ENCODE measurements at regions not wholly inside any gene's neighbourhood (a gene's known extent, or its start where the extent isn't known, plus 50 kb on each side); places are given as distances from the start of the nearest gene placed in this dataset.

DNA sequence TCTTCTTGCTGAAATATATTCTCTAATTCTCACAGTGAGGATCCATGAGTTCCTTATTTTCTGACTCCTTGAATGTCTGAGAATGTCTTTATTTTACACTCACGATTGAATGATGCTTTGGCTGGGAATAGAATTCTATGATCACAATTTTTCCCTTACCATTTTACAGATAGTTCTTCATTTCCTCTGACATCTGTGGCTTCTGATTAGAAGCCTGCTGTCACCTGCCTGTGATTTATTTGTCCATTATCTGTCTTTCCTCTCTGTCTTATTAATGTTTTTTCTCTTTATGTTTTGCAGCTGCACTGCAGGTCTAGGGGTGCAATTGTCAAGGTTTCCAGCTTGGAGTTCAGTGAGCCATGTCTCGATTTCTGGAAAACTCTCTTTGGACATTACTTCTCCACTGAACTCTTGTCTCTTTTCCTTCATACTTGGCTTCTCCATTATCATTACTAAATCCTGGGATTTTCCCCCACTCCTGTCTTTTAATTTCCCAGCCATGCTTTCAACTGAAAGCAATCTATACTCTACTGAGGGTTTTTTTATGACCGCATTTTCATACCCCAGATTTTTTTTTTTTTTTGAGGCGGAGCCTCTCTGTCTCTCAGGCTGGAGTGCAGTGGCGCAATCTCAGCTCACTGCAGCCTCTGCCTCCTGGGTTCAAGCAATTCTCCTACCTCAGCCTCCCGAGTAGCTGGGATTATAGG, 85.8 kb upstream of the PRNP start:
- no peak for DNase-seq (ENCODE audit: low read depth)

DNA sequence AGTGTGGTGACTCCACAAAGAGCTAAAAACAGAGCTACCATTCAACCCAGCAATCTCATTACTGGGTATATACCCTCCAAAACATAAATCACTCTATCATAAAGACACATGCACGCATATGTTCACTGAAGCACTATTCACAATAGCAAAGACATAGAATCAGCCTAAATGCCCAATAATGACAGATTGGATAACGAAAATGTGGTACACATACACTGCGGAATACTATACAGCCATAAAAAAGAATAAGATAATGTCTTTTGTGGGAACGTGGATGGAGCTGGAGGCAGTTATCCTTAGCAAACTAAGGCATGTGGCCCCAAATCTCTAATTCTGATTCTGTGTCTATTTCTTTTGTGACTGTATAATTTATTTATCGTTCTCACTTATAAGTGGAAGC, 89.0 kb upstream of the PRNP start:
- no peak for DNase-seq (ENCODE audit: low read depth)

DNA sequence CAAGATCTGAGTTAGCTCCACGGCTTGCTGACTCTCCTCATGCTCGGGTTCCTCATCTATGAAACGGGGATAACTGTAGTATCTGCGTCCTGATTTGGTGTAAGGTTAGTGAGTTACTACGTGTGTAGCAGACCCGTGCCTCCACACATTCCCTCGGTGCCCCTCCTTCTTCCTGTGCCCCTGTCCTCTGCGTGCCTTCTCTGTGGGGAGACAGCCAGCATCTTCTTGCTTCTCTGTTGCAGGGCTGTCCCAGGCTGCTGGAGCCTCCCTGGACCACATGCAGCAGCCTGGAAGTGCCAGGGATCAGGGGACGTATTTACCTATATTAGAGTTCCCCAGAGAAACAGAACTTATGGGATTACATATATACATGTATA, 93.1 kb upstream of the PRNP start:
- DNase-seq (ENCODE audit: low read depth), result no peak

DNA sequence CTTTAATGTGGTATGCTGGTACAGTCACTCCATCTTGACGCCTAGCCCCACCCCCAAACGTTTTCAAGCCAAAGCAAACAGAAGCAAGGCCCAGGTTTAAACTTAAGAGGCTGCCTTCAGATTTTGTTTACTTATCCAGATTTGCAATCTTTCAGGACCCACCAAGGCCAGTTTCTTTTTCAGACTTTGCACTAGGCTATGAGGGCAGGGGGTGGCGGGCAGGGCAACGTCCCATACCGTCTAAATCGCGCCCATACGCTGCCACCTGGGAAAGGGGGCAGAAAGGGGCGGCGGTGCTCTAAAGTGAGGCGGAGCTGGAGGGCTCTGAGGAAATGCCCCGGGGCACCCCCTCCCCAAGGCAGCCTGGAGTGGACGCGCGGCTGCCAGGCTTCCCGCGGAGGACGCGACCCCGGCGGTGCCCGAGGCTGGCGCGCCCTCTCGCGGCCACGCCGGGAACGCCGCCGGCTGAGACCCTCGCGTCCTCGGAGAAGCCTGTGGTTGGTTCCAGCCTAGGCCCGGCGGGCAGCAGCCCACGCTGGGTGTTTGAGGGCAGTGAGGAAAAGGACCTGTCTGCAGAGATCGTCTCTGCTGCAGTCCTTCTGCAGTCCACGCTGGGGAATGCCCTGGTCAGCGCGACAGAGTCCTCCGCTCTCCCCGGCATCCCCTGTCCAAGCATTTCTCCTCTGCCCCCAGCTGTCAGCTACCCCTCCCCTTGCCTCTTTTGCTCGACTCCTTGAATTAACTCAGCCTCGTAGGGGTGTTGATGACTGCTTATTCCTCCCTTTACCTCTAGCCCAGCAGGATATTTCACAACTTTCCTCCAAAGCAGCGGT, 93.7 kb upstream of the PRNP start:
- DNase-seq (ENCODE audit: low read depth), result no peak

DNA sequence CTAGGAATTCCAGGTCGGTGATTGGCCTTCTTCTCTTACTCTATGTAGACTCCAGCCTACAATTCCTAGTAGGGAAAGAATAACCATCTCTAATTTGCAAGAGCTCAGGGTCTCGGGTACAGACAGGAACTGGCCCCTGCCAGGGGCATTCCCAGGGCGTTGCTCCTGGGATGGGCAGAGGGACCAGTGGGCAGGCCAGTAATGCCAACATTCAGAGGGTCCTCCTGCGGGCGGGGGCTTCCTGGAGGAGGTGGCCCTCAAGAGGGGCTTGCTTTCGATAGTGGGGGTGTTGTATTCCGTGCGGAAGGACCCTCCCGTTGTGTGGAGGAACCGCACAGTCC, 94.3 kb upstream of the PRNP start:
- no peak for DNase-seq (ENCODE audit: low read depth)

DNA sequence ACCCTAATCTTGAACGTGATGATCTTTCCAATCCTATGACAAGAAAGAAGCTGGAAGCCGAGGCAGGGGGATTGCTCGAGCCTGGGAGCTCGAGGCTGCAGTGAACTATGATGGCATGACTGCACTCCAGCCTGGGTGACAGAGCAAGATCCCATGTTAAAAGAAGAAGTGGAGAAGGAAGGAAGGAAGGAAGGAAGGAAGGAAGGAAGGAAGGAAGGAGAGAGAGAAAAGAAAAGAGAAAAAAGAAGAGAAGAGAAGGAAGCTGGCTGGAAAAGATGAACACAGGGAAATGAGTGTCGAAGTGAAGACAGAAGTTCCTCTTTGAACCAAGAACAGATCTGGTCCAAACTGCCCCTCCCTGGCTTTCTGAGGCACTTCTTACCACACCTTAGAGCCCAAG, 100.5 kb upstream of the PRNP start:
- no peak for DNase-seq (ENCODE audit: low read depth)

DNA sequence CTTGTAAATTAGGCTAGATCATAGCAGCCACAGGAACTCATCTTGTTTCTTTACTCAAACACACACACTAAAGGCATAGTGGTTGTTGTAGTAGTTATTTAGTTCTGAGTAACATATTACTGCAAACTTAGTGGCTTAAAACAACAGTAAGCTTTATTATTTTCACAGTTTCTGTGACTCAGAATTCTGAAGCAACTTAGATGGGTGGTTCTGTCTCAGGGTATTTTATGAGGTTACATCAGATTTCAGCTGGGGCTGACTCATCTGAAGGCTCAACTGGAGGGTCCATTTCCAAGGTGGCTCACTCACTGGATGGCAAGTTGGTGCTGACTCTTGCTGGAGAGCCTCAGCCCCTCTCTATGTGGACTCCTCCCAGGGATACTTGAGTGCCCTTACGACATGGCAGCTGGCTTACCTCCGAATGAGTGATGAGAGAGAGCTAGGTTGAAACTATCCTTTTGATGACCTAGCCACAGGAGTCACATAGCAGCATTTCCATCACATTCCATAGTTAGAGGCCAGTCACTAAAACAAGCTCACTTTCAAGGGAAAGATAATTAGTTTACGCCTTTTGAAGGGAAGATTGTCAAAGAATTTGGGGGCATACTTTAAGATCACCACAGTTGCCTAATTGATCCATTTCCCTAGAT, 101.0 kb upstream of the PRNP start:
- peak; percentile 79 for DNase-seq (ENCODE audit: low read depth)

DNA sequence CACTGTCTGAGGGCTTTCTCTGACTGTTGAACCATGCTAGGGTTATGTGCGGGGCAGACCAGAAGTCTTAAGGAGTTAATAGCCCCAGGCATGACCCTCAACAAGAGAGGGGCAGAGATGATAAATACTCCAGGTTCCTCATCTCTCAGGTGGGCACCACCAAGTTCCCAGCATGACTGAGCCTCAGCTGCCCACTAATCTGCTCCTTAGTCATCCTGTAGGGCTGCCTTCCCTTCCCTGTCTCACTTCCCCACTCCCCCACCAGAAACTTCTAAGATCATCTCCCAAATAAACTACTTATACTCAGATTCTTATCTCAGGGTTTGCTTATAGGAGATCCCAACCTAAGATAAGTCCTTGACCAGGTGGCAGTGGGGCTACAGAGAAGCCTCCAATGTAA, 101.7 kb upstream of the PRNP start:
- no peak for DNase-seq (ENCODE audit: low read depth)

DNA sequence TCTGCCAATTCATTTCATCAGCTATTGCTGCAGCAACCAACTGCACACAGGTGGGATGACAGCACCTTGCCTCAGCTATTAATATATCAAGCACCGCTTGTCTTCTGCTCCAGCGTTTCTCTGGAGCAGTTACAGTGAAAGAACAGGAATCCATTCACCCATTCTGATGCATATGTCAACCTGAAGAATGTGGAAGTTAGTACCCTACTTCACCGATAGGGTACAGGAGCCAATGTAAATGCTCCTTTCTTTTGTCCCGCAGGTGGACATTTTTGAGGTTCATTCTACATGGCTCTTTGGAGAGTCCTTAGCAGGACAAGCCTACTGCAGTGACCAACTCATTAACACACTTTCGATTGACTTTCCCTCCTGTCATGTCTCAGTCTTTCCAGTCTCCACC, 104.4 kb upstream of the PRNP start:
- no peak for DNase-seq (ENCODE audit: low read depth)

DNA sequence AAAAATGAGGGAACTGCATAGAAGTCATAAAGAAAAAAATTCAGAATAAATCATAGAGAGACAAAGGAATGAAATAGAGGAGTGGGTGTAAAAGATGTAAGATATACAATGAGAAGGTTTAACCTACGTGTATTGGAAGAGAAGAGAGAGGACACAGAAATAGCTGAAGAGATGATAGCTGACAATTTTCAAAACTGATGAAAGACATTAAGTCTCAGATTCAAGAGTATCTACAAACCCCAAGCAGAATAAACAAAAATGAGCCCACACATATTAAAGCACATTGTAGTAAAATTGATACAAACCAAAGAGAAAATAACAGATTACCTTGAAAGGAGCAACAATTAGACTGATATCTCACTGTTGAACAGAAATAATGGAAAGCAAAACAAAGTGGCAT, 107.9 kb upstream of the PRNP start:
- no peak for DNase-seq (ENCODE audit: low read depth)

DNA sequence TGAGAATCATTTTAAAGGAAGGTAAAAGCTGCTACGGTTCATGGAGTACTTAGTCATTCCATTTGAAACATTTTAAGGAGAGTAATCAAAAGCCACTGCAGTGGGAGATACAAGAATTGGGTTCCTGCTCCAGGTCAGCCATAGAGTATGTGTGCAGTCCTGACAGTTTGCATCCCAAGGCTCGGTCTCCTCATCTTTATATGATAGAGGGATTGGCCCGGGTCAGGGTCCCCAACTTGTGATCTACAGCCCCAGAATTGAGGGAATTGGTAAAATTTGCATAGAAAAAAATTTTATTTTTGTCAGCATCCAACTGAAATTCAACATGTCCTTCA, 111.9 kb upstream of the PRNP start:
- DNase-seq (ENCODE audit: low read depth), result no peak

DNA sequence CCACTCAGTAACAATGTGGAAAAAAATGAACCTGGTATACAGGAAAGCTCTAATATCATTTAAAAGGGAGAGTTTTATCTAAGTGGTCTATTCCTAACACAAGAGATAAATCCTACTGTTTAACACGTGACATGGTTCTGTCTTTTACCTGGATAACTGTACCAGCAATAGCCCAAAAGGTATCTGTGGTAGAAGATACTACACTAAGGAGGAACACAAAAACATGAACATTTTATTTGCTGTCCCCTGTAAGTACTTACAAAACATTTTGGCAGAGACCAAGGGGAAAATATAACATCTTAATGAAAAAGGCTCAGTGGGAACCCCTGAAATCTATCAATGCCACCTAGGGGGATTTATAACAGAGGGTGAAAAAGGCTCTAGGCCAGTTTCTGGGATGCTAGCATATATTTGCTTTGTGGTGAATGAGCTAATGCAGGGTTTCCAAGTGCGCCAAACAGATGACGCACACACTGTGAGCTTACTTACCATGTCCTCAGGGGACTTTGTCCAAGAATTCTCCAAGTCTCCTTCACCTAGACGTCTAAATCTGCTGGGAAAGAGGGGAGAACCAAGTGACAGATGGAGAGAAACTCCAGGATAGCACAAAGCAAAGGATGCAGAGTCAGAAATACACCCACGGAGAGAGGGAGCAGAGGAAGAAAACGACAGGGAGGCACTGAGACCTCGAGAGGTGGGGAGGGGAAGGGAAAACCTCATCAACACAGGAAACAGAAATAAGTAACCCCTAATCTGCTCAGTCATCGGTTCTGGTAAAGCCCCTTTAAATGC, 112.5 kb upstream of the PRNP start:
- peak; percentile 72 for DNase-seq (ENCODE audit: low read depth)

DNA sequence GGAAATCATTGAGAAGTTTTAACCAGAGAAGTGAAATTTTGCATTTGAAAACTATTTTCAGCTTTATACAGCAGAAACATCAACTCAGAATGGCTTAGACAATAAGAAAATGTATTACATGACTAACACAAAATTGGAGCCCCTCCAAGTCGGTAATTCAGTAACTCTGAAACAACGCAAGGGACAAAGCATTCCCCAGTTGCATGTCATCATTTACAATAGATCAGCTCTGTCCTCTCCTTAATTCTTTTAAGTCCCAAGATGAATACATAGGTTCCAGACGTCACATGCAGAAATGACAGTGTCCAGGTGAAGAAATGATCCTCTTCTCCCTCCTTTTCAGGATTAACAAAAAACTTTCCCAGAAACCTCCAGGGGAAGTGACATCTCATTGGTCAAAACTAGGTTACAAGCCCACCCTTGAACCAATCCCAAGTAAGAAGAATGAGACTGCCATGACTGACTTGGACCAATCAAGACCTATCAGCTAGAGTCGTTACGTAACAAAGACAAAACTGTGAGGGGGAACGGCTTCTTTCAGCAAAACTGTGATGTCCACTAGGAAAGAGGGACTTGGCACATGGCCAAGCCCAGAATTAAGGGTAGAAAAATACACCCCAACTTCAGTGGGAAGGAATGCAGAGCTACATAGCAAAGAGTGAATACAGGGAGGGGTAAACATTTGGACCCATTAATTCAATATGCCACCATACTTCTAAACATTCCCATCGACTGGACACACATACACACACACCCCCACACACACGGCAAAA, 114.3 kb upstream of the PRNP start:
- DNase-seq (ENCODE audit: low read depth), result no peak

DNA sequence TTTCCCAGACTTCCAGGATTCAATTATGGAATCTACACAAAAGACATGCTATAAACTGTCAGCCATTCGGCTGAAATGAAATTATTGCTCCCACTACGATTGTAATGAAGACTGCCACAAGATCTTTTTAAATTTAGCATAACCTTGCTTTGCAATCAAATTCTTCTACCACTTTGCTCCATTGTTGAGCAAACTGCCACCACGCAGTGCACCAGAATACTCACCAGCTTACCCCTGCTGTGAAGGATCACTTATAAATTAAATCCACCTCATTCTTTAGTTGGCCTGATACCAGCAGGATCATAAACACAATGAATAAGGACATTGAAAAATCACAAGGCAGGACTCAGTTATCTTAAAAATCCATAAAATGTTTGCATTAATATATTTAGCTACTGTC, 116.4 kb upstream of the PRNP start:
- DNase-seq (ENCODE audit: low read depth), result no peak

DNA sequence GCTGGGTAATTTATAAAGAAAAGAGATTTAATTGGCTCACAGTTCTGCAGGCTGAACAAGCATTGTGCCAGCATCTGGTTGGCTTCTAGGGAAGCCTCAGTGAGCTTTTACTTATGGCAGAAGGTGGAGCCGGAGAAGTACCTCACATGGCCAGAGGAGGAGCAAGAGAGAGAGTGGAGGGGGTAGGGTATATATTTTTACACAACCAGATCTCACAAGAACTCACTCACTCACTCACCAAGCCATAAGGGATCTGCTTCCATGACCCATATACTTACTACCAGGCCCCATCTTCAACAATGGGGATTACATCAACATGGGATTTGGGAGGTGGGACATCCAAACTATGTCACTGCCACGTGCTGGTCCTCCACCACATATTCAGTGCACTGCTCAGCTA, 117.2 kb upstream of the PRNP start:
- no peak for DNase-seq (ENCODE audit: low read depth)

DNA sequence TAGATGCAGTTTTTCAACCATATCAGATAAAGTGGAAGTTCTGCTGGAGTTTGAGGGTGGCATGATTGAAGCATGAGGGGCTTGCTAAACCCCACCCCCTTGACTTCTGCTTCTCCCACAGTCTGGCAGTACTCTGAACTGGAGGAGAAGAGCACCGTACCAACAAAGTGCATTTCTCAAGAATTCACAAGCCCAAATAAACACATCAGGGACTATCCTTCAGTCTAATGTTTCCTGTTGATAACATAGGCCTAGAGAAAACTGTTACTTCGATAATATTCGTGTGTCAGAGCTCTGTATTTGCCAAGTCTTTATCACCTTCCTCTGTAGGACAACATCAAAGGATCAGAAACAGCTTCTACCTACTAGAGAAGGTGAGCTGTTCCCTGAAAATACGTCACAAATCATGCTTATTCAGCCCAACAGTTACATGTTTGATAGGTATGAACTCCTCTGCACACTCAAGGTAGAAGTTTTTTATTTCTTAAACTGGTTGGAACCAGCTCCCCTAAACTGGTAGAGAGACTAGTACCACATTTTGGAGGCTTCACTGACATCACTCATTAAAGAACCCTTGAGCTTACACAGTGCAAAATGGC, 117.8 kb upstream of the PRNP start:
- DNase-seq (ENCODE audit: low read depth), result no peak

DNA sequence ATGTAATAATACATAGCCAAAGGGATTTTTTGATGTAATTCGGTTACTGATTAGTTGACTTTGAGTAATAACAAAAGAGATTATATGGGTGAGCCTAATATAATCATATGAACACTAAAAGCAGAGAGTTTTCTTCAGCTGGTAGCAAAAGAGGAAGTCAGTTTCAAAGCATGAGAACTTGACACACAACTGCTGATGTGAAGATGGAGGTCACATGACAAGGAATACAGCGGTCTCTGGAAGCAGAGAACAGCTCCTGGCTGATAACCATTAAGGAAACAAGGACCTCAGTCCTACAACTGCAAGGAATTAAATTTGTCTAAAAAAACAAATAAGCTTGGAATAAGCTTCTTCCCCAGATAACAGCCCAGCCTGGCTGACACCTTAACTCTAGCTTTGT, 119.1 kb upstream of the PRNP start:
- no peak for DNase-seq (ENCODE audit: low read depth)

DNA sequence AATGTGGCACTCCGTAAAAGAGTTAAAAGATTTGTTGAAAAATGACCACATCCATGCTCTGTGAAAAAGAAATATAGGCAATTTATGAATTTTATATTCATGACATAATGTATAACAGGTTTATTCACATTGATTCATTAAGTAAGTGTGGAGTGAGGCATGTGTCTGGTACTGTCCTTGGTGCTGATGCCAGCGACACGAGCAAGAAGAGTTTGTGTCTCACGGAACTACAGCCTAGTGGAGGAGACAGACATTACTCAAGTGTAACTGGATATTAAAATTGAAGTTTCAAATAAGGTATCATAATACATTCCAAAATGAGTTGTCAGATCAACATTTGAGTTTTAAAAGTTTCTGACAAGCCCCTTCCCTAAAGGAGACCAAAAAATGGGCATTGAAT, 122.7 kb upstream of the PRNP start:
- DNase-seq (ENCODE audit: low read depth), result peak; percentile 73

DNA sequence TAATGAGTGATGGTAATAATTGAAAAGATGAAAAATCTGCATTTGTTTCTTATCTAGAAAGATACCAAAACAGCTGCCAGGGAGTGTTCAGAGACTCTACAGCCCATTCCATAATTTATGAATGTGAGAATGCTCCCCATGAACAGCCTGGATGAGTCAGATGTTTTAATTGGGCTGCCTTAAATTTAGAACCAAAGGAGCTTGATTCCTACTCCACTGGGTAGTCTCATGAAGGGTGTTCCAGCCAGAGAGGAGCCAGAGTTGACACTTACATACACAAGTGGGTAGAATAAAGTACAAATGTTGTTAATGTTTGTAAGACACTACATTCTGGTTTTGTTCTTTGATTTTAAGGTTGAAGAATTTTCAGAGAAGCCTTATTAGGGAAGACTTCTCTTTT, 123.2 kb upstream of the PRNP start:
- no peak for DNase-seq (ENCODE audit: low read depth)

DNA sequence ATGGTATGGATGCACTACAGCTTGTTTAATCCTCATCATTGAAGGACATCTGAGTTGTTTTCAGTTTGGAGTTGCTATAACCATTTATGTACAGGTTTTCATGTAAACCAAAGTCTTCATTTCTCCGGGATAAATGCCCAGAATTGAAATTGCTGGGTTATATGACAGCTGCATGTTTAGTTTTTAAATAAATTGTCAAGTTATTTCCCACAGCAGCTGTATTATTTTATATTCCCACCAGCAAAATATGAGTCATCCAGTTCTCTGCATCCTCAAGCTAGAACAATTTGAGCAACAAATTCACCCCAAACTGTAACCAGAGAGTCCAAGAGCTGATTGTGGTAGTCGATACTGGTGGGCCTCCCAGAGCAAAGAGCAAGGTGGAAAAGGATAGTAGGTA, 125.6 kb upstream of the PRNP start:
- no peak for DNase-seq (ENCODE audit: low read depth)

DNA sequence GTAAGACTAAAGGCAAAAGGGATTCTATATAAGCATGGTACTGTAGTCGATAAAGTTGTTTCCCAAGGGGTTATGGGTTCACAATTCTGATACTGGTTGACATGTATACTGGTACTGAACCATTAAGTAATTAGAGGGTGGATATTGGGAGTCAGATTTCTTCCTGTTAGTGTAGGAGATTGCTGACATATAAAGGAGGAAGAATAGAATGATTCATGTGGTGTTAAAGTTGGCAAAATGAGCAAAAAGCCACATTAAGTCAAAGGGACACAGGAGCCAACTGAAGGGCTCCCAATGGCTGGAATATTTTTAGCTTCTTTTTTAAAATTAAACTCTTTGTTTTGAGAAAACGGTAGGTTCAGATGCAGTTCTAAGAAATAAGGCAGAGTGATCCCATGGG, 126.3 kb upstream of the PRNP start:
- DNase-seq (ENCODE audit: low read depth), result no peak

DNA sequence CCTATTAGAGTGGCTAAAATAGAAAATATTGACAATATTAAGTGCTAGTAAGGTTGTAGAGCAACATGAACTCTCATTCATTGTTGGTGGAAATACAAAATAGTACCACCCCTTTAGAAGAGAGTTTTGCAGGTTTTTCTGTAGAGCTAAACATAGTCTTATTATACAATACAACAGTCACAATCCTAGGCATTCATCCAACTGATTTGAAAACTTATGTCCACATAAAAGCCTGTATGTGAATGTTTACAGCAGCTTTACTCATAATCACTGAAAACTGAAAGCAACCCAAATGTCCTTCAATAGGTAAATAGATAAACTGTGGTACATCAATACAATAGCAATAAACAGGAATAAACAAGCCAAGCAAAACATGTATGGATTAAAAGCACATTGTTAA, 127.2 kb upstream of the PRNP start:
- DNase-seq (ENCODE audit: low read depth), result no peak
